BJ (cell line): ENCODE measurements at regions not wholly inside any gene's neighbourhood (a gene's known extent, or its start where the extent isn't known, plus 50 kb on each side); places are given as distances from the start of the nearest gene placed in this dataset.

ENCODE experiments used
- CTCF ChIA-PET: fragments of 350-600 bp; formaldehyde crosslinking; extraction: SDS; loops from one replicate; lab custom pipeline; 2021; ENCODE audit warnings: antibody characterized with exemption, inconsistent platforms; lab: Yijun Ruan, JAX
- POLR2A ChIA-PET: fragments of 300-600 bp; sonication (Branson Sonifier 250); formaldehyde crosslinking; extraction: SDS; loops from one replicate; lab custom pipeline; 2021; ENCODE audit warnings: antibody characterized with exemption; lab: Charles Lee
- DNase-seq: peaks from one replicate; pipeline ENCODE4 v3.0.0-alpha.2; 2011; ENCODE audit warnings: low read depth
- H3K27me3 ChIP-seq: 2 replicates; pipeline ENCODE4 v1.6.0; 2011; ENCODE audit warnings: low read length; ENCODE audit not compliant: control insufficient read depth, insufficient read depth
- H3K36me3 ChIP-seq: 2 replicates; pipeline ENCODE4 v1.5.1; 2011; ENCODE audit warnings: low read length; ENCODE audit not compliant: control insufficient read depth, insufficient read depth
- H3K4me3 ChIP-seq: 2 replicates; pipeline ENCODE4 v1.5.1; 2011; ENCODE audit warnings: low read depth, mild to moderate bottlenecking, control low read depth, low read length
- CTCF ChIP-seq: IDR thresholded peaks from 2 replicates; pipeline ENCODE4 v1.5.1; 2011; ENCODE audit warnings: low read depth, mild to moderate bottlenecking, control low read depth, inconsistent platforms, low read length, moderate library complexity; ENCODE audit not compliant: insufficient read depth

- CTCF ChIA-PET: no interaction called here
- no peak for TF ChIP-seq CTCF
- no peak for DNase-seq
- no peaks in the 10 kb centered on the region for H3K36me3 ChIP-seq
- no peaks in the 10 kb centered on the region for H3K27me3 ChIP-seq
- POLR2A ChIA-PET: no interaction called here
- no peak overlapping the region for H3K4me3 ChIP-seq
Observed at GRCh38 chr13:34165158-34165557, 347.2 kb downstream of the RFC3 start.

DNA sequence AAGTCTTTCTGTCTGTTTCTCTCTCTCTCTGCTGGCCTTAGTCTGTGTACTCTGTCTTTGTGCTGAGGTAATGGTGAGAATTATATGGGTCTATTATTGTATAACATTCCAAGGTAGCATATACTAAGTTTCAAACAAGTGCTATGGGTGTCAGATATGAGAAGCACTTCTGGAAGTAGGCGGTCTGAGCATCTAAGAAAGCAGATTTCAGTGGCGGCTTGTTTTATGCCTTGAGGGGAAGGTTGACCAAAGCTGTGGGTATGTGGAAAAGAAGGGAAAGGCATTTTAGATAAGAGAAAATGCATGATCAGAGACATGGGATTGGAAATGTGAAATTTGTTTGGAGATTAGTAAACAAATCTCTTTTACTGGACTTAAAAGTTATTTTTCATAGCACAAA lies 348.5 kb downstream of the RFC3 start:
- ChIA-PET POLR2A (no interaction called here), CTCF (interaction anchor here (1.1 kb wide), 1 partner anchor 9 kb away, joined by 3 read pairs; no protein-coding TSS in a partner anchor)
- no peak for TF ChIP-seq CTCF
- Histone ChIP-seq H3K36me3 (no peaks in the 10 kb centered on the region), H3K27me3 (no peaks in the 10 kb centered on the region), H3K4me3 (no peak overlapping the region)
- no peak for DNase-seq

DNA sequence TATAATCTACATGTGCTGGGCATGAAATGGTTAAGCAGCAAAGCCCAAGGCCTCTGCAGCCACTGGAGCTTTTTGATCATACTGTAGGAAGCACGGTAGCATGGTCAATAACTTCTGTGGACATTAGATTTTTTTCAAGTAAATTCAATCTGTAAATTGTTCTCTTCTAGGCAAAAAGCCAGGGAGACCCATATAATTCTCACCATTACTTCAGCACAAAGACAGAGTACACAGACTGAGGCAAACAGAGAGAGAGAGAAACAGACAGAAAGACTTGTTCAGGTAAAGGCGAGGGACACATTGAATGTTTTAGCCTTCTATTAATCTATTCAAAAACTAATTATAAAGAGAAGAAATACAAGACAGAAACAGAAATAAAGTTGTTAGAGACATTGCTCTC lies 349.4 kb downstream of the RFC3 start:
- Histone ChIP-seq H3K27me3 (no peaks in the 10 kb centered on the region), H3K4me3 (no peak overlapping the region), H3K36me3 (no peaks in the 10 kb centered on the region)
- ChIA-PET CTCF (interaction anchor here (0.7 kb wide), 1 partner anchor 436 kb away, joined by 3 read pairs; no protein-coding TSS in a partner anchor), POLR2A (no interaction called here)
- no peak for DNase-seq
- TF ChIP-seq CTCF: no peak

DNA sequence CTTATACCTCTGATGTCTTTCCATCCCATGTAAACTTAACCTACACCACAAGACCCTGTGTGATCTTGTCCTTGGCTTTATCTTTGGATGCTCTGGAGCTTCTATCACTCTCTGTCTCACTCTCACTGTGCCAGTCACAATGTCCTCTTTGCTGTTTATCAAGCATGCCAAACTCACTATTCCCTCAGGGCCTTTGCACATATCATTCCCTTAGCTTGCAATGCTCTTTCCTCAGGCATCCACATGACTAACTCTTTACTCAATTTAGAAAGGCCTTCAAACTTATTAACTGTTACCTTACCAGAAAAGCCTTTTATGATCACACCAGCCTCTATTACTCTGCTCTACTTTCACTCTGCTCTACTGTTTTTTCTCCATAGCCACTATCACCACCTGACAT lies 354.1 kb downstream of the RFC3 start:
- DNase-seq: no peak
- ChIA-PET CTCF (no interaction called here), POLR2A (no interaction called here)
- Histone ChIP-seq H3K4me3 (no peak overlapping the region), H3K27me3 (no peaks in the 10 kb centered on the region), H3K36me3 (no peaks in the 10 kb centered on the region)
- TF ChIP-seq CTCF: no peak

- DNase-seq: peak; percentile 77
- H3K36me3 ChIP-seq: no peaks in the 10 kb centered on the region
- ChIA-PET CTCF (no interaction called here), POLR2A (no interaction called here)
- TF ChIP-seq CTCF: no peak
- no peaks in the 10 kb centered on the region for H3K27me3 ChIP-seq
- no peak overlapping the region for H3K4me3 ChIP-seq
Observed at GRCh38 chr13:34174671-34175145, 356.8 kb downstream of the RFC3 start.
